ENCODE measurements at regions not wholly inside any gene's neighbourhood (a gene's known extent, or its start where the extent isn't known, plus 50 kb on each side); places are given as distances from the start of the nearest gene placed in this dataset.

- H3K9me3 ChIP-seq, result no peaks in the 10 kb centered on the region
- intact Hi-C loops (cut with DNase I), result no loop called here
- no peak overlapping the region for H3K4me3 ChIP-seq
- TF ChIP-seq CTCF (IDR thresholded peaks at IDR 0.05), result no peak
- no peaks in the 10 kb centered on the region for H3K36me3 ChIP-seq
- H3K27me3 ChIP-seq, result no peaks in the 10 kb centered on the region
- no peak for DNase-seq
- no peaks in the 10 kb centered on the region for H3K4me1 ChIP-seq (ENCODE audit: insufficient read depth)
- H3K27ac ChIP-seq, result no peak overlapping the region
- 90 to 92% (median 90%) methylated on average over 2 of the region's 2 CpGs for WGBS, 3 donors
Observed at GRCh38 chr6:122220254-122220653, 179.2 kb upstream of the HSF2 start.

- H3K27me3 ChIP-seq, result no peaks in the 10 kb centered on the region
- 40 to 56% (median 49%) methylated on average over 3 of the region's 3 CpGs for WGBS, 3 donors
- TF ChIP-seq EP300 (IDR thresholded peaks at IDR 0.05) (no peak), POLR2A (IDR thresholded peaks at IDR 0.05) (no peak), CTCF (IDR thresholded peaks at IDR 0.05) (no peak)
- H3K36me3 ChIP-seq, result no peaks in the 10 kb centered on the region
- intact Hi-C loops (cut with DNase I), result no loop called here
- H3K27ac ChIP-seq, result no peak overlapping the region
- no peaks in the 10 kb centered on the region for H3K4me1 ChIP-seq (ENCODE audit: insufficient read depth)
- H3K9me3 ChIP-seq, result no peaks in the 10 kb centered on the region
- H3K4me3 ChIP-seq, result no peak overlapping the region
- DNase-seq, result no peak
Observed at GRCh38 chr6:122222761-122223160, 176.7 kb upstream of the HSF2 start.

- H3K4me1 ChIP-seq (ENCODE audit: insufficient read depth), result no peaks in the 10 kb centered on the region
- TF ChIP-seq POLR2A (IDR thresholded peaks at IDR 0.05), result no peak
- TF ChIP-seq EP300 (IDR thresholded peaks at IDR 0.05), result no peak
- no peak for TF ChIP-seq CTCF (IDR thresholded peaks at IDR 0.05)
- no peaks in the 10 kb centered on the region for H3K27me3 ChIP-seq
- WGBS, 3 donors, result 31 to 49% (median 39%) methylated on average over 1 of the region's 1 CpG
- H3K9me3 ChIP-seq, result no peaks in the 10 kb centered on the region
- H3K4me3 ChIP-seq, result no peak overlapping the region
- intact Hi-C loops (cut with DNase I), result no loop called here
- H3K27ac ChIP-seq, result no peak overlapping the region
- no peak for DNase-seq
- no peaks in the 10 kb centered on the region for H3K36me3 ChIP-seq
Observed at GRCh38 chr6:122223251-122223650, 176.2 kb upstream of the HSF2 start.

GRCh38 chr6:122238861-122239260, 160.6 kb upstream of the HSF2 start:
- no peak for DNase-seq
- no peak overlapping the region for H3K4me3 ChIP-seq
- intact Hi-C loops (cut with DNase I), result no loop called here
- no peak overlapping the region for H3K27ac ChIP-seq
- H3K9me3 ChIP-seq, result no peaks in the 10 kb centered on the region
- no peaks in the 10 kb centered on the region for H3K27me3 ChIP-seq
- TF ChIP-seq EP300 (IDR thresholded peaks at IDR 0.05), result no peak
- TF ChIP-seq CTCF (IDR thresholded peaks at IDR 0.05), result no peak
- TF ChIP-seq POLR2A (IDR thresholded peaks at IDR 0.05), result no peak
- no peaks in the 10 kb centered on the region for H3K4me1 ChIP-seq (ENCODE audit: insufficient read depth)
- no peaks in the 10 kb centered on the region for H3K36me3 ChIP-seq

Data from ovary (tissue), 7 donors.